Kidney glomerular epithelial cell (primary cell): ENCODE measurements at regions not wholly inside any gene's neighbourhood (a gene's known extent, or its start where the extent isn't known, plus 50 kb on each side); places are given as distances from the start of the nearest gene placed in this dataset.

ENCODE experiments used
- DNase-seq: peaks from one replicate; lab custom pipeline; 2025; lab: John Stamatoyannopoulos, UW

- no peak for DNase-seq
These were observed 153.3 kb upstream of the VSTM2B start for GRCh38 chr19:29372461-29372860.

- no peak for DNase-seq
These were observed 152.6 kb upstream of the VSTM2B start for GRCh38 chr19:29372921-29373797.

GRCh38 chr19:29375429-29376119 lies 150.2 kb upstream of the VSTM2B start:
- DNase-seq = no peak

GRCh38 chr19:29376855-29377354 lies 148.9 kb upstream of the VSTM2B start:
- DNase-seq = no peak

GRCh38 chr19:29378126-29378525 lies 147.7 kb upstream of the VSTM2B start:
- DNase-seq = no peak

- no peak for DNase-seq
These were observed 147.2 kb upstream of the VSTM2B start for GRCh38 chr19:29378543-29379080.

GRCh38 chr19:29379257-29380021 lies 146.4 kb upstream of the VSTM2B start:
- DNase-seq = no peak

- DNase-seq = no peak
These were observed 145.2 kb upstream of the VSTM2B start for GRCh38 chr19:29380581-29380980.

GRCh38 chr19:29381353-29382203 lies 144.2 kb upstream of the VSTM2B start:
- DNase-seq = no peak

GRCh38 chr19:29383696-29384095 lies 142.1 kb upstream of the VSTM2B start:
- no peak for DNase-seq

GRCh38 chr19:29384656-29385055 lies 141.1 kb upstream of the VSTM2B start:
- no peak for DNase-seq

- no peak for DNase-seq
These were observed 140.5 kb upstream of the VSTM2B start for GRCh38 chr19:29385191-29385795.

GRCh38 chr19:29386970-29387369 lies 138.8 kb upstream of the VSTM2B start:
- no peak for DNase-seq

- no peak for DNase-seq
These were observed 138.2 kb upstream of the VSTM2B start for GRCh38 chr19:29387586-29387985.

- DNase-seq = no peak
These were observed 136.3 kb upstream of the VSTM2B start for GRCh38 chr19:29389495-29389894.

GRCh38 chr19:29390742-29391141 lies 135.1 kb upstream of the VSTM2B start:
- no peak for DNase-seq

GRCh38 chr19:29393915-29394460 lies 131.8 kb upstream of the VSTM2B start:
- no peak for DNase-seq

- DNase-seq = no peak
These were observed 130.6 kb upstream of the VSTM2B start for GRCh38 chr19:29395111-29395733.

GRCh38 chr19:29395734-29396414 lies 129.9 kb upstream of the VSTM2B start:
- DNase-seq = no peak
